Activated effector memory CD4-positive, alpha-beta T cell treated with anti-CD3 and anti-CD28 coated beads, Interleukin-2, amount 50 U/mL, for 16 hours (primary cell): ENCODE measurements at regions not wholly inside any gene's neighbourhood (a gene's known extent, or its start where the extent isn't known, plus 50 kb on each side); places are given as distances from the start of the nearest gene placed in this dataset.
"Not testable (repeated sequence)": the region's sequence is repeated elsewhere in the genome, so short reads cannot be mapped to it uniquely, and the experiment has no call there.

Experiments
- DNase-seq: peaks from one replicate; pipeline ENCODE4 v3.0.0-alpha.2; 2020

DNA sequence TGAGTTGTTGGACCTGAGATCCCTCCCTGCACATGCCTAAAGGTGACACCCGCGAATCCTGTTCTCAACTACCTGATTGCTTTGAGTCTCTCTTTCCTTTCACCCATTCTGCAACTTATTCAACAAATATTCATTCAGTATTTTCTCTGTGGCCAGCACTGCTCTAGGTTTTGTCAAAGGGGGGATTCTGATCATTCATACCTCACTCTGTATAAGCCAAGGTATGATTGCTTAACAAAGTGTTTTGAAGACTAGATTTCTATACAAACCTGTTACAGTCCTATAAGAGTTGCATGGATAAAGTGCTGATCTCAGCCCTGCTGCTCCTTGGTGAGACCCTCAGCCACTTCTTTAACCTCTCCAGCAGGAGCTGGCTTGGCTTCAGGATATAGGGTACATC, 409.7 kb downstream of the KCNRG start:
- DNase-seq: no peak

DNA sequence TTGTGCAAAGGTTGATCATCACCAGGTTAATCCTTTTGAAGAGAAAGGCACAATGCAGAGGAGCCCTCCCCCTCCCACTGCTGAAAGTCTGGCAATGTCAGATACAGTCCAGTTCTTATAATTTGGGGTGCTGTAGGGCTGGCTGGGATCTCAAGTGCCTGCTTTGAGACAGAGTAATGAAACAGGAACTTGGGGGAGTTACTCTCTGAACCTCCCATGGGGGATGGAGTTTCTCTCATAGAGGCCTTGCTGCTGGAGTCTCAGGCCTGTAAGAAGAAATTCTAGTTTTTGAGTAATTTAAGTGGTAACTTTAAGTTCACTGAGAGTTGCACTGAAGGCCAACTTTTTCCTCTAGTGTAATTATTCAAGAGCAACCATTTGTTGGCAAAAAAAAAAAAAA, 410.5 kb downstream of the KCNRG start:
- DNase-seq: no peak

DNA sequence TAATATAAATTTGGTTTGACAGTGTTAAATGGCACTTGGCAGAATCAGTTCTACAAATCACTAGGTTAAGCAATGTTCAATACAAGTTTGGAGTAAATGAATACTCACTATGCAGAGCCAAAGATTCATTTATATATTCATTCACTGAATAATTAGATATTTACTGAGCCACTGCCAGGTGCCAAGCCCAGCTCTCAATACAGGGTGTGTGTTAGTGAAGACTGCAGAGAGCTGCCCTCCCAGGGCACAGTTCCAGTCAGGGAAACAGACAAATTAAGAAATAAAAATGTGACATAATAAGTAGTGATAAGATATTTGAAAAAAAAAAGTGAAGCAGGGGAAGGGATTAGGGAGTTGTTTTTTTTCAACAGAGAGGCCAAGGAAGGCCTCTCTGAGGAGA, 411.7 kb downstream of the KCNRG start:
- DNase-seq: no peak

DNA sequence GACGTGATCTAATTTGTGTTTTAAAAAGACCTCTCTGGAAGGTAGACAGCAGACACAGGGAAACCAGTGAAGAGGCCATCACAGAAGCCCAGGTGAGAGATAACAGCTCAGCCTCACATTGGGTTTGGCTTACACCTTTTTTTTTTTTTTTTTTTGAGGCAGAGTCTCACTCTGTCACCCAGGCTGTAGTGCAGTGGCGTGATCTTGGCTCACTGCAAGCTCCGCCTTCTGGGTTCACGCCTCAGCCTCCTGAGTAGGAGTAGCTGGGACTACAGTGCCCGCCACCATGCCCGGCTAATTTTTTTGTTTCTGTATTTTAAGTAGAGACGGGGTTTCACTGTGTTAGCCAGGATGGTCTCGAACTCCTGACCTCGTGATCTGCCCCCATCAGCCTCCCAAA, 412.3 kb downstream of the KCNRG start:
- DNase-seq: not testable (repeated sequence)

DNA sequence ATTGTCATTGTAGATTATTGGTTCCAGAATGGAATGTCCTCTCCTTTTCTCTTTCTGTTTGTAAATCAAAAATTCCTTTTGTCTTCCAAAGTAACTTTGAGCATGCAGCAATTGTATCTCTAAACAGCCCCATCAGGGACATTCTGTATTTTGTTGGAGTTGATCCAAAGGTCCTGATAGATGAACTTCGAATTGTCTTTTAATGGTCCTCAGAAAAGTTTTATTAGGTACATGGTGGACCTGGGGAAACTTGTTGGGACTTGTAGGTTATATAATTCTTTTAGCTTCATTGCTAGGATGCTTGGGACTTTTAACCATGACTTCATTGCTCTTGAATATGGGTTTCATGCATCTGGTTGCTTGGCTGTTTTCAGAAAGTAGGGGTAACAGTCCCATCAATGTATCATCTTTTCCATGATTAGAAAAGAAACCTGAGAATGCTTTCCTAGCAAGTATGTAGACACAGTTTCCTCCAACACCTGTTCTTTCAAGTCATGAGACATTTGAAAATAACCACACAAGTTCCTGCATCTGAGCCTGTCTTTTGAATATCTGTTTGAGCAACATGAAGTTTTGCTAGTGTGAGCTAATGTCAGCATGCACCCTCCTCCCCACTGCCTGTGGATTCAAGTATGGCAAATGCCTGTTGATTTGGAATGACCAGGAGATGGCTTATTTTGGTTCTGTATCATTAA, 413.1 kb downstream of the KCNRG start:
- DNase-seq: no peak

DNA sequence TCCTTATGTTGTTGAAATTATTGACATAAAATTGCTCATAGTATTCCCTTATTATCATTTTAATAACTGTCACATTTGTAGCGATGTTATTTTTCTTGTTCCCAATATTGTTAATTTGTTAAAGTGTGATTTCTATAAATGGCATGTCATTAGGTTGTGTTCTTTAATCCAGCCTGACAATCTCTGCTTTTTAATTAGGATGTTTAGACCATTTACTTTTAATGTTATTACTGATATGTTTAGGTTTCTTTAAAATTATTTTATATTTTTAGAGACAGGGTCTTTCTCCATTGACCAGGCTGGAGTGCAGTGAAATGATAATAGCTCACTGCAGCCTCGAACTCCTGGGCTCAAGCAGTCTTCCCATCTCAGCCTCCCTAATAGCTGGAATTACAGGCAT, 408.5 kb downstream of the DLEU7 start:
- DNase-seq: no peak

DNA sequence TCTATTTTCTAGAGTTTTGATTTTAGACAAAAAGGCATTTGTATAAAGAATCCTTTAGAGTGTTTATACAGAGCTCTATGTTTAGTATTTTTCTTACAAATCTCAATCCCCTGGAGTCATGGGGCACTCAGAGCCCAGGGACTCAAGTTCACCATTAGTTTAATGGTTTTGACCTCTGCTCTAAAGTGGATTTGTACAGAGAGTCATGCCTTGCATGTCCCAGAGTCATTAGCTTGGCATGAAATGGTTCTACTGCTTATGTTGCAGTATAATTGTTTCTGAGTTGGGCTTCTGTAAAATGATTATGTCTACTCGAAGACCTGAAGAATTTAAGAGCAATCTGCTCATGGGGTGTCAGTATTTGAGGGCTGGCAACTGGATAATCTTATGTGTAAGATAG, 406.2 kb downstream of the DLEU7 start:
- DNase-seq: no peak

DNA sequence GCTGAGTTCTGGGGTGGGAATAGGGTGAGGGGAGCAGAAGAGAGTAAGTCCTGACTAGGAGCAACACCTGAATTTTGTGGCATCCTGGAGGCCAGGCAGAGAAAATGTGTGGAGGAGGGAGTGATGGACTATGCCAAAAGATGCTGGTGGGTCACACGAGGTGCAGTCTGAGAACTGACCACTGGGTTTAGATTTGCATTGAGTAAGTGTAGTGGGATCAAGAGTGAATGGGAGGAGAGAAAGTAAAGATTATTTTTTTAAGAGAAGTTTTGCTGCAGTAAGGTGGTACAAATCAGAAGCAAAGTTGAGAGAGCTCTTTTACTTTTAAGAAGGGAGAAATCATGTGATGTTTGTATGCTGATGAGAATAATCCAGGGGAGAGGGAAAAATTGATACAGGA, 405.1 kb downstream of the DLEU7 start:
- DNase-seq: no peak

DNA sequence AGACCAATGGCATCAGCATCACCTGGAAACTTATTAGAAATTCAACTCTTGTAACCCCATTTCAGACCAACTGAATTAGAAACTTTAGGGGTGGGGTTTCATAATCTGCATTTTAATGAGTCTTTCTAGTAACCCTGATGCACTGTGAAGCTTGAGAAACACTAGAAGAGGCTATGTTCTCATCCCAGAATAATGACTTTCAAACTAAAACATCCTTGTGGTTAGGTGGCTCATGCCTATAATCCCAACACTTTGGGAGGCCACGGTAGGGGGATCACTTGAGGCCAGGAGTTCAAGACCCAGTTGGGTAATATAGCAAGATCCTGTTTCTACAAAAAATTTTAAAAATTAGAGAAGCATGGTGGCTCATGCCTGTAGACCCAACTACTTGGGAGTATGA, 402.4 kb downstream of the DLEU7 start:
- DNase-seq: no peak

DNA sequence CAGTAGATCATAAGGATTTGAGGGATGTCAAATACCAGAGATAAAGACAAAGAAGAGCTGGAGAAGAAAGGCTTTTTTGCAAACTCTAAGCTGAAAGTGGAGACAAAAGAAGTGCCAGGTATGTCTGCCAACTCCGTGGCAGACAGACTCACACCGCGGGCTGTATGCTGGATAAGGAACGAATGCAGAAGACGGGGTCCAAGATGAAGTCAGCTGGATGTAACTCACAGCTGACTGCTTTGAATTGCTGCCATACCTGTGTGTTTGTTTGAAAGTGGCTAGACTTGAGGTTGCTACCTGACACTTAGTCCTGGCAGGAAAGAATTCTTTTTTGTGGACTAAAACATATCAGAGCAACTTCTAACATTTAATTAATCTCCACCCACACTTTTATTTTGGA, 398.8 kb downstream of the DLEU7 start:
- no peak for DNase-seq

DNA sequence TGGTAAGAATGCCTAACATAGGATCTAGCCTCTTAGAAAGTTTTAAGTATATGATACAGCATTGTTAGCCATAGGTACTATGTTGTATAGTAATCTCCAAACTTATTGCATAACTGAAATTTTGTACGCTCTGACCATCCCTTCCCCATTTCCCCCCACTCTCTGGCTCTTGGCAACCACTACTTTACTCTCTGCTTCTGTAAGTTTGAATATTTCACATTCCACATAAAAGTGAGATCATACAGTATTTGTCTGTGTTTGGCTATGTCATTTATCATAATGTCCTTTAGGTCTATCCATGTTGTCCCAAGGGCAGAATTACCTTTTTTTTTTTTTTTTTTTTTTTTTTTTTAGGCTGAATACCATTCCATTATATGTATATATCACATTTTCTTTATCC, 396.9 kb downstream of the DLEU7 start:
- DNase-seq: no peak

DNA sequence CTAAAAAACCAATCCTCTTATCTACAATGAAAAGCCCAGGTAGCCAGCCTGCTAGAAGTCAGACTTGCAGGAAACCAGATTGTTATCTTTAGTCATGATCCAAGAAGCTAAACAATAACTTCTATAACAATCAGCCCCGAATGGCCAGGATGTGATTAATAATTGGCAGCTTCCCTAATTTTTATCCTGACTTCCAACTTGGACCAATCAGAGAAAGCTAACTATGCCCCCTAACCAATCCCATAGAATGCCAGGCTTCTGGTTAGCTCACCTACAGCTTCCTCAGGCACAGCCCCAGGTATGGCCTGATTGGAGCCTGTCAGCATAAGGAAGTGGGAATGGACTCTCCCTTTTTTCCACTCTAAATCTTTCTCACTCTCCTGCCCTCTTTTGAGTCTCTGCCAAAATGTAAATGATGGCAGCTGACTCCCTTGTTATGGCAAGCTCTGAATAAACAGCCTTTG, 394.9 kb downstream of the DLEU7 start:
- no peak for DNase-seq

DNA sequence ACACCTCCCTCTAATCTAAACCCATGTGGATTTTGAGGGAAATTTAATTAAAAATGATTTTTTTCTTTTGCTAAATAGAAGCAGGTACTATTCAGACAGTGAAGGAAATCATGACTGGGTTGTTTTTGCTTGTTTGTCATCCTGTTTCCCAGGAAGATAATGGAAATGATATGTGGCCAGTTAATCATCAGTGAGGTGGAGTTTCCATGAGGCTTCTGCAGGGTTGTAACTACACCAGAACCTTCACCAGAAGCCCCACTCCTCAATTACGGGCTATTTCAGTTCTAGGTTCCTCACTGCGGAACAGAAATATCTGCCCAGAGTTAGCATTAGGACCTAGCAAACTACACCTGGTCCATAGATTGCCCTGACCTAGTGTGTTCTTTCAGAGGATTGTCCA, 394.0 kb downstream of the DLEU7 start:
- no peak for DNase-seq

DNA sequence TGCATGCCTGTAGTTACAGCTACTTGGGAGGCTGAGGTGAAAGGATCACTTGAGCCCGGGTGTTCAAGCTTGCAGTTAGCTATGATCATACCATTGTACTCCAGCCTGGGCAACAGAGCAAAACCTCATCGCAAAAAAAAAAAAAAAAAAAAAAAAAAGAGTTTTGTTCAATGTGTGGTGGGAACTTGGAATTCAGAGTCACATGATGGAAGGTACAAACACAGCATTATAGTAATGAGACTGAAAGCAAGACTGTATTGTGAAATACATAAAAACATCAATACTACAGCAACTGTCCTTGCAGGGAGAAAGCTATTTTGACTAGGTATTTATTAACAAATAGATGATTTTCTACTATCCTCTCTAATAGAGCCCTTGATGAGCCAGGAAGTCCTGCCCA, 393.2 kb downstream of the DLEU7 start:
- no peak for DNase-seq

DNA sequence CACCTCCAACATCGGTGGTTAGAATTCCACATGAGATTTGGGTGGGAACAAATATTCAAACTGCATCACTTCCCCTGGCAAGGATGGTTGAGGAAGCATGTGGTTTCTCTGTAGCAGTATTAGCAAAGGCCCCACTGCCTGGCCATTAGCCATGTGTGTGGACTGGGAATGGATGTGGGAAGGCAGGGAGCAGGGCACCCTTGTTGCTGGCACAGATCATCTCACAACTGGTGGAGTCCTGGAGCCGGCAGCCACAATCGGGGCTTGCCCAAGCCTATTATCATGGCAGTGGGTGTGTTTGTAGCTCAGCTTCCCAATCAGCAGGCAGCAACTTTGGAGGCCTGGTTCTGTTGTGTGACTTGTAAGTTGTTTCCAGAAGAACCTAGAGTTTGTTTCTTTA, 391.9 kb downstream of the DLEU7 start:
- DNase-seq: no peak

DNA sequence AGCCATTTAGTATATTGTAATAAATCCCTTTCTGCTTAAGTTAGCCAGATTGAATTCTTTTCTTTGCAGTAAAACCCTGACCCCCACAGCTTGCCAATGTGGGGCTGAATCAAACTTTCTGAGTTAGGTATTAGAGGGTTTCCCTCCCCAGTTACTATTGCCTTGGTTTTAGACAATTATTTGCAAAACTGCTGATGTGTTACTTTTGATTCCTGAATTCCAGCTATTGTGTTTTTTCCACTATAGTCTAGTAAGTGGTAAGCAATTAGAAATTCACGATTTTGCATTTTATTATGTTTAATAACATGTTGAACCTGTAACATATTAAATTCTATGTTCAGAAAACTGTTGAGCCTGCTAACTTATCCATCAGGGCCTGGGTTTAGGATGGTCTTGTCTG, 391.5 kb downstream of the DLEU7 start:
- no peak for DNase-seq

DNA sequence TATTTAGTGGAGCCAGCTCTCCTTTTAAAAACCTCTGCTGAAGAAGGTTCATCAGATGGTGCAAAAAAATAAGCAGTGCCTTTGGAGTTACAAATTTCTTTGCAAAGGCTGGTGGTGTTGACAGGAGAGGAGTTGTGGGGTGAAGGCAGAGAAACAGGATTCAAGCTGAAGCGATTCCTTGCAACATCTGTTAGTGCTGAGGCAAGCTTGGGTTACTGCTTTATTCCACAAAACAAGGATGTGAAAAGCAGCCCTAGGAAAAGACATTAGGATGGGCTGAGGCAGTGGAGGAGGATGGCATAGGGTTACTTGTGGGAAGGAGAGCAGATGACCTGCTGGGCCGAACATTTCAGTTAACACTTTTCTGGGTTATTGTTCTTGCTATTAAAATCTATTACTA, 390.7 kb downstream of the DLEU7 start:
- no peak for DNase-seq

DNA sequence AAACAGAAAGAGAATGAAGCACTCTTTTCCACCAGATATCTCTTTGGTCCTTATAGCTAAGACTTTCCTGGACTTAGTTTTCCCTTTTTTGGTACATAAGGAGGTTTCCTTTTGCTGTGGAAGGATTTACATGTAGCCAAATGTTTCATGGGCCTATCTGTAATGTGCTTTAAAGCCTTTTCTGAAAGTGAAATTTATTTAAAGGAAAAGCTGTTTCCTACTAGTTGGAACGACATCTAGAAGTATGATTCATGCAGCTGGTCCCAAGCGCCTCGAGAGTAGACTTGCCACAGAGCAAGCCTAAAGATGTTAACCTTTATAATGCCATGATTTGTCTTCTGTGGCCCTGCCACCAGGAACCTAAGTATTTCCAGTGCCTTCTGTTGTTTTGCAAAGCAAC, 390.3 kb downstream of the DLEU7 start:
- DNase-seq: no peak

DNA sequence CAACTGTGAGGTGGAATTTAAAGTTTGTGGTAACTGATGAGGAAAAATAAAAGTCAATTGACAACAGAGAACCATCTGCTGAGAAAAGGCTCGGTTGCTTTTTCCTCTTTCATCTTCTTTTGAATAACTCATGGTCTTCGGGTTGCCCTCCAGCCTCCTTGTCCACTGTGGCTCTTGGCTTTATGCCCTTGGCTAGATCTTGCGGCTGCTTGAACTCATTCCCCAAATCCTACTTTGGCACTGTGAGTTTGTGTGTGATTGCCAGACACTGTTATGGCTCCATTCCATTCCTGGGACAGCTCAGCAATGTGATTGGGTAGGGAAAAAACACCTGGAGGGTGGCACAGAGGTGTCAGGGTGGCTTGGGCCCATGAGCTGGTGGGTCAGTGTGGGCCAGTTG, 387.4 kb downstream of the DLEU7 start:
- no peak for DNase-seq

DNA sequence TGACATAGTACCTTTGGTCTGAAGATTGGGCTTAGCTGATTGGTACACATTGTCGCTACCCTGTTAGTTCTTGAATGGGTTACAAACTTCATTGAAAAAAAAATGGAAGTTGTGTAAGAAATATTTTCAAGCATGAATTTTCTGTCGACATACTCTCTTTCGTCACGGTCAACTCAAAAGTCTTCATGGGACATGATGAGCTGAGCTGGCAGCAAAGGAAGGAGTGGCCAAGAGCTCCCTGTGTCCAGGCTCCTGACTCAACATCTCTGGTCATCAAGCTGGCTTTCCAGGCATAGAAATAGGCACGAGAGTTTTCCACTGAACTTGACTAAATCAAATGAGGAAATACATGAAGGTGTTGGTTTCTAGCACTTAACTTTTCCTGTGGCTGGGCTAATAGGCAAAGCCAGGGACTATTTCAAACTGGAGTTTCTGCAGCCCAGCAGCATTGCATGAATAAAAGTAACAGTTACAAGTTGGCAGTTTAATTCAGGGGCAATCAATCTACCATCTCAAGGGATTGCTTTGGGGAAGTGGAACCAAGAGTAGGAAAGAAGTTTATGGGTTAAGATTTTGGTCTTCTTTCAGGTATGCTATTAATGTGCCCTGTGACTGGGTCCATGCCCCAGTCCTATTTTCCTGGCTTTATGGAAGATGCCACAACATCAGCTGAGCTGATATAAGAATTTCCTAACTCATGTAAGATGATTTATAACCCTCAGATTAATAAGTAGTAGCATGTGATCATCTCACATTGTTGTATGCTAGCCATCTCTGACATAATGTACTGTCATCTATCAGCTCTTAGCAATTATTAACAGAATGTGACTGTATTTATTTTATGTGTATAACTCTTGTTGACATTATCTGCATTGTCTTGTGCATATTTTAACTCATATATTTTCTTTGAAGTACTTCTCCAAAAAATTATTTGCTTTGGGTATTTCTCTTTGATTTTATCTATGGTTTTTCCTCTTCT, 385.8 kb downstream of the DLEU7 start:
- no peak for DNase-seq

DNA sequence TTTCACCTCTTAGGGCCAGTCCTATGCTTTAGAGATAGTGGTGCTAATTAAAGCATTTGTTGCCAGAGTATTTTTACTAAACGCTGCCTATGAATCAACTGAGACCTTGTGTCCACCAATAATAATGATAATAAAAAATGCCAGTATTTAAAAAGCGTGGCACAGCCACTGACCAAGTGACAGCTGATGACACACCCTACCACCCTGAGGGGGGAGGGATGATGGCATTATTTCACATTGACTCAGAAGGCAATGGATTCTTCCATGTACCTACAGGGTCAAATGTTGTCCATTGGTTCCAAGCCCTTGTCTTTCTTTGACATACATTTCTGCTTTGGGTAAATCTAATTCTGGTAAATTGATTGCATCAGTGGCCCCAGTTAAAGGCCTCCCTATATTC, 384.4 kb downstream of the DLEU7 start:
- no peak for DNase-seq

DNA sequence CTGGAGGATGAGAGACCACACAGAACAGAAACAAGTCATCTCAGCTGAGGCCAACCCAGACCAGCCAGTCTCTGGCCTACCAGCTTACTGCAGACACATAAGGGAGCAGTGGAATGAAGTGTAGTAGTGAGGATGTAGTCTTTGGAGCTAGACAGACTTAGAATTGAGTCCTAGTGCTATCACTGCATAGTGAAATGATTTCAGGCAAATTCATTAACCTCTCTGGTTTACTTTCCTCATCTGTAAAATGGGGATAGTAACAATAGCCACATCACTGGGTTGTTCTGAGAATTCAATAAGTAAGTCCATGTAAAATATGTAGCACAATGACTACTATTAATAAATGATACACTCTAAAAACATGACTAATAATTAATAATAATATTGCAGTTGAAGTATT, 383.8 kb downstream of the DLEU7 start:
- no peak for DNase-seq

DNA sequence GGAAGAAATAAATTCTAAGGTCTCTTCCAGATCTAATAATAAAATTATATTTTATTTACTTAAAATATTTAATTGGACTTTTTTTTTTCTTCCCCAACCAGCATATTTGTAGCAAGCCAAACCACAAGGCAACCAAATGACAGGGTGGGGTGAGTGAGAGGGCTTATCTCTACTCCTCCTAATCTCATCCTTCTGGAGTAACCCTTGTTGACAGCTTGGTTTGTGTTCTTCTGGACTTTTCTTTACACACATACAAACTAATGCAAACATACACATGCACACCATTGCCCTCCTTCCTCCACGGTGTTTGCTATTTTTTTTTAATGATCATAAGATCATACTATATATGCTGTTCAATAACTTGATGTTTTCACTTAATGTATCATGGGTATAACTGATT, 383.1 kb downstream of the DLEU7 start:
- no peak for DNase-seq

DNA sequence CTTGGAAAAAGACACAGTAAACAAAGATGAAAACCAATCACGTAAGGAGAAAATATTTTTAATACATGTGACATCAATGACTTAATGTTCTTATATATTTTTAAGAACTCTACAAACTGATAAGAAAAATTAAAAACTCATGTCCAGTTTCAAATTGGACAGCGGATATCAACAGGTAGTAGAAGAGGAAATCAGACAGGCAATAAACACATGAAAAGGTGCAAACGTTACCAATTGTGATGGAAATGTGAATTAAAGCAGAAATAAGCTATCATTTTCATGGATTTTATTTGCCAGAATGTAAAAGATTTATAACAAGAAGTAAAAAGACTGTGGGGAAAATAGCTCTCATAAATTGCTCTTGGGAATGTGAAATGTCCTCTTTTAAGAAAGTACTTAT, 382.3 kb downstream of the DLEU7 start:
- no peak for DNase-seq
